ENCODE measurements at regions not wholly inside any gene's neighbourhood (a gene's known extent, or its start where the extent isn't known, plus 50 kb on each side); places are given as distances from the start of the nearest gene placed in this dataset.

GRCh38 chr10:113447278-113447677 is 105.6 kb upstream of the HABP2 start:
- DNase-seq (ENCODE audit: low spot score): no peak
- in situ Hi-C loops (cut with MboI; ENCODE audit: low pct_unique_long_range_greater_than_20kb, low sequenced_read_pairs, unreplicated experiment): no loop called here
- TF ChIP-seq, protein P1, sequence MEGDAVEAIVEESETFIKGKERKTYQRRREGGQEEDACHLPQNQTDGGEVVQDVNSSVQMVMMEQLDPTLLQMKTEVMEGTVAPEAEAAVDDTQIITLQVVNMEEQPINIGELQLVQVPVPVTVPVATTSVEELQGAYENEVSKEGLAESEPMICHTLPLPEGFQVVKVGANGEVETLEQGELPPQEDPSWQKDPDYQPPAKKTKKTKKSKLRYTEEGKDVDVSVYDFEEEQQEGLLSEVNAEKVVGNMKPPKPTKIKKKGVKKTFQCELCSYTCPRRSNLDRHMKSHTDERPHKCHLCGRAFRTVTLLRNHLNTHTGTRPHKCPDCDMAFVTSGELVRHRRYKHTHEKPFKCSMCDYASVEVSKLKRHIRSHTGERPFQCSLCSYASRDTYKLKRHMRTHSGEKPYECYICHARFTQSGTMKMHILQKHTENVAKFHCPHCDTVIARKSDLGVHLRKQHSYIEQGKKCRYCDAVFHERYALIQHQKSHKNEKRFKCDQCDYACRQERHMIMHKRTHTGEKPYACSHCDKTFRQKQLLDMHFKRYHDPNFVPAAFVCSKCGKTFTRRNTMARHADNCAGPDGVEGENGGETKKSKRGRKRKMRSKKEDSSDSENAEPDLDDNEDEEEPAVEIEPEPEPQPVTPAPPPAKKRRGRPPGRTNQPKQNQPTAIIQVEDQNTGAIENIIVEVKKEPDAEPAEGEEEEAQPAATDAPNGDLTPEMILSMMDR (IDR thresholded peaks at IDR 0.05; ENCODE audit: extremely low read depth, insufficient read depth, missing control alignments): no peak

DNA sequence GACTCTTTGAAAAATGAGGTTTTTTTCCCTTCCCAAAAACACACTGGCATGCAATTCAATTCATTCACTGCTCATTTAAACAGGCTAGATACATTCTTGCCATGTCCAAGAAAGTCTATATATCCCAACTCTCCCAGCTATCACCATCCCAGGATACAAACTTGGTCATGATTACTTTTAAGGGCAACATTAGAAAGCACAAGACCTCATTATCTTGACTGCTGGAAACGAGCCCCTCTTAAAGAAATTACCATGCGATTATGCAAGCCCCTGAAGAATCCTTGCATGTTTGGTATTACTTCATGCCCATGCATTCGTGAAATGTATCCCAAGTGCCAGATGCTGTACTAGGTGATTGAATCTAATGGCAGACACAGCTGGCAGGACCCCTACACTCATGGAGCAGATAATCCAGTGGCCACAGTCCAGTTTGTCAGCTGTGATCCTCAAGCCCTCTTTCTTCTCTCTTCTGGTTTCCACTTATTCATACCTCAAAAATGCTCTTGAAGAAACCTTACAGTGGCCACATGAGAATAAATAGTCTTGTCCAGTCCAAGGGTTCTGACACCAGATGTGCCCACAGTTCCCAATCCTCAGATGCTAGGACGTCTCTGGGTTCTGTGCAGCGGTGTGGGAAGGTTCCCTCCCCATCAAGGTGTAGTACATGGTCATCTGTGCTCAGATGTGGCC is 103.7 kb upstream of the HABP2 start:
- in situ Hi-C loops (cut with MboI; ENCODE audit: low pct_unique_long_range_greater_than_20kb, low sequenced_read_pairs, unreplicated experiment): no loop called here
- TF ChIP-seq, protein P1 (IDR thresholded peaks at IDR 0.05; ENCODE audit: extremely low read depth, insufficient read depth, missing control alignments): no peak
- DNase-seq (ENCODE audit: low spot score): no peak

GRCh38 chr10:113450046-113450804 is 102.6 kb upstream of the HABP2 start:
- no peak for DNase-seq (ENCODE audit: low spot score)
- in situ Hi-C loops (cut with MboI; ENCODE audit: low pct_unique_long_range_greater_than_20kb, low sequenced_read_pairs, unreplicated experiment): no loop called here
- TF ChIP-seq, protein P1 (IDR thresholded peaks at IDR 0.05; ENCODE audit: extremely low read depth, insufficient read depth, missing control alignments): no peak

DNA sequence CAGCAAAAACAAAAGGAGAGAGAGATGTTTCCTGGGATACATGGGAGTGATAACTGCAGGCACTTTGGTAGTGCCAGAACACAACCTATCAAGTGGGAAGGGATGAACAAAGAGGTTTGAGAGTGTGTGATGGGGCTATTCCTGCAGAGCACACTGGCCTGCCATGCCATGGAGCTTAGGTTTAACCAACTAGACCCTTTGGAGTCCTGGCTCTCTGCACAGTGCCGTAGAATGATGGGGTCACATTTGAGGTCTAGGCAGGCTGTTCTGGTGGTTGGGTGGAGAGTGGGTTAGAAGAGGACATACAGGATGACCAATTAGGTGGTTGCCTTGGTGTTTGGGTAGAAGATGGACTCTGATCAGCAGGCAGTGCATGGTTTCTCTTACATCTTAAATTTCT is 101.9 kb upstream of the HABP2 start:
- in situ Hi-C loops (cut with MboI; ENCODE audit: low pct_unique_long_range_greater_than_20kb, low sequenced_read_pairs, unreplicated experiment): no loop called here
- DNase-seq (ENCODE audit: low spot score): no peak
- TF ChIP-seq, protein P1 (IDR thresholded peaks at IDR 0.05; ENCODE audit: extremely low read depth, insufficient read depth, missing control alignments): no peak

- TF ChIP-seq, protein P1 (IDR thresholded peaks at IDR 0.05; ENCODE audit: extremely low read depth, insufficient read depth, missing control alignments): no peak
These were observed 100.6 kb upstream of the HABP2 start for GRCh38 chr10:113452146-113452845.

GRCh38 chr10:113453351-113453750 is 99.5 kb upstream of the HABP2 start:
- TF ChIP-seq, protein P1 (IDR thresholded peaks at IDR 0.05; ENCODE audit: extremely low read depth, insufficient read depth, missing control alignments): no peak
- in situ Hi-C loops (cut with MboI; ENCODE audit: low pct_unique_long_range_greater_than_20kb, low sequenced_read_pairs, unreplicated experiment): no loop called here
- DNase-seq (ENCODE audit: low spot score): no peak

More at GRCh38 chr10:113452146-113452845, 100.6 kb upstream of the HABP2 start:
- in situ Hi-C loops (cut with MboI; ENCODE audit: low pct_unique_long_range_greater_than_20kb, low sequenced_read_pairs, unreplicated experiment): no loop called here
- DNase-seq (ENCODE audit: low spot score): no peak
